Adipocyte (in vitro differentiated cells): ENCODE measurements at regions not wholly inside any gene's neighbourhood (a gene's known extent, or its start where the extent isn't known, plus 50 kb on each side); places are given as distances from the start of the nearest gene placed in this dataset.

ENCODE experiments used
- DNase-seq: peaks from one replicate; pipeline ENCODE4 v3.0.0-alpha.2; 2015; ENCODE audit warnings: low read depth
- H3K27me3 ChIP-seq: replicated peaks from 2 replicates; pipeline ENCODE4 v1.7.0; 2013; ENCODE audit warnings: mild to moderate bottlenecking, low read length, moderate library complexity; ENCODE audit not compliant: control insufficient read depth, insufficient read depth
- H3K36me3 ChIP-seq: 2 replicates; pipeline ENCODE4 v1.7.0; 2013; ENCODE audit warnings: low read length, mild to moderate bottlenecking, moderate library complexity; ENCODE audit not compliant: control insufficient read depth, insufficient read depth, severe bottlenecking
- H3K4me1 ChIP-seq: 2 replicates; pipeline ENCODE4 v1.7.0; 2013; ENCODE audit warnings: mild to moderate bottlenecking, low read length, moderate library complexity; ENCODE audit not compliant: control insufficient read depth, insufficient read depth
- H3K4me3 ChIP-seq: 2 replicates; pipeline ENCODE4 v1.7.0; 2013; ENCODE audit warnings: mild to moderate bottlenecking, low read length, moderate library complexity
- H3K9ac ChIP-seq: 2 replicates; pipeline ENCODE4 v1.7.0; 2013; ENCODE audit warnings: mild to moderate bottlenecking, low read length, moderate library complexity
- H3K9me3 ChIP-seq: 2 replicates; pipeline ENCODE4 v1.7.0; 2013; ENCODE audit warnings: mild to moderate bottlenecking, low read length, moderate library complexity; ENCODE audit not compliant: control insufficient read depth

DNA sequence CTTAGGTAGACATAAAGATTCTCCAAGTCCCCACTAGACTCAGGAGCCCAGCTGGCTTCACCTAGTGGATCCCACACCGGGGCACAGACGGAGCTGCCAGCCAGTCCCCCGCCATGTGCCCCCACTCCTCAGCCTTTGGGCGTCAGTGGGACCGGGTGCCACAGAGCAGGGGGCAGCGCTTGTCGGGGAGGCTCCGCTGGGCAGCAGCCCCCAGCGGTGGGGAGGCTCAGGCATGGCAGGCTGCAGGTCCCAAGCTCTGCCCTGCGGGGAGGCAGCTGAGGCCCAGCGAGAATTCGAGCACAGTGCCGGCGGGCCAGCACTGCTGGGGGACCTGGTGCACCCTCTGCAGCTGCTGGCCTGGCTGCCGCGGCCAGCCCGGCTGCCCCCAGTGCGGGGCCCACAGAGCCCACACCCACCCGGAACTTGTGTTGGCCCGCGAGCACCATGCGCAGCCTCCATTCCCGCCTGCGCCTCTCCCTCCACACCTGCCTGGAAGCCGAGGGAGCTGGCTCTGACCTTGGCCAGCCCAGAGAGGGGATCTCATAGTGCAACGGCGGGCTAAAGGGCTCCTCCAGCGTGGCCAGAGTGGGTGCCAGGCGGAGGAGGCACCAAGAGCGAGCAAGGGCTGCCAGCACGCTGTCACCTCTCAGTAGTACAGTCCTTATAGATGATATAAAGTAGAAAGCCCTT, 390.7 kb downstream of the PLK2 start:
- Histone ChIP-seq H3K36me3 (no peaks in the 10 kb centered on the region), H3K27me3 (no peaks in the 10 kb centered on the region), H3K9ac (no peak overlapping the region)

DNA sequence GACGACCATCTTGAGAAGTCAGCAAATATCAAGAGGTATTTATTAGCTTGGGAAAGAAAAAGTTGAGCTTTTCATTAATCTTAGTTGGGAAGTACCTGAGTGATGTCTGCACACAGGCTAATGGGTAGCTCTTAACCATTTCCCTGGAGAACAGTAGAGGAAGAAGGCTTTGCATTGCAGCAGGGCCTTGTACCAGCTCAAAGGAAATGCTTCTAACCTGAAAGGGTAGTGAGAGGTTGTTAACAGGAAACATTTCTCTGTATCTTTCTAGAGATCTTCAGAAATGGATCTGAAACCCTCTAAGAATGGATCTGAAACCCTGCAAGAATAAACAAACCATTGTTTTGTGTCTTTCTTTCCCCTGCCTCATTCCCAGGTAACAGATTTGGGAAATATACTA, 393.3 kb downstream of the PLK2 start:
- DNase-seq = no peak
- Histone ChIP-seq H3K4me3 (no peak overlapping the region), H3K9me3 (no peaks in the 10 kb centered on the region), H3K9ac (no peak overlapping the region), H3K4me1 (no peaks in the 10 kb centered on the region), H3K36me3 (no peaks in the 10 kb centered on the region), H3K27me3 (no peaks in the 10 kb centered on the region)

More for the DNA sequence above, 390.7 kb downstream of the PLK2 start:
- Histone ChIP-seq H3K4me3 (no peak overlapping the region), H3K9me3 (no peaks in the 10 kb centered on the region), H3K4me1 (peaks cover 1% of the 10 kb centered on the region)
- DNase-seq = no peak

DNA sequence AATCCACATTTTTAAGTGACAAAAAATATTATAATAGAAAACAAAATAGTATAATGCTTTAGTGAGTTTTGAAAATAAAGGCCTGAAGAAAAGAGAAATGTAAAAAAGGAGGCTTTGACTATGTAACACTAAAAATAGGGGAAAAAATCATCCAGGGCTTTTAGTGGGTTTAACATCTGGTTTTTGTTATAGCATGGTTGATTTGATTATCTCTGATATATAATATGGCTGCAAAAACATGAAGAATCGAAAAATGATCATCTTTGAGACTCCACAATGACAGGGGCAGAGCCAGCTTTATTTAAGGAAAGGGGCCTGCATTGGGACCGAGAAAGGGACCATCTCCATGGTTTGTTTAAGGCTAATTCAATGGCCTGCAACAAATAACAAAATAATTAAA, 393.8 kb downstream of the PLK2 start:
- Histone ChIP-seq H3K9me3 (no peaks in the 10 kb centered on the region), H3K4me3 (no peak overlapping the region), H3K9ac (no peak overlapping the region), H3K4me1 (peaks cover 5% of the 10 kb centered on the region), H3K27me3 (no peaks in the 10 kb centered on the region), H3K36me3 (no peaks in the 10 kb centered on the region)
- DNase-seq = peak; percentile 40

DNA sequence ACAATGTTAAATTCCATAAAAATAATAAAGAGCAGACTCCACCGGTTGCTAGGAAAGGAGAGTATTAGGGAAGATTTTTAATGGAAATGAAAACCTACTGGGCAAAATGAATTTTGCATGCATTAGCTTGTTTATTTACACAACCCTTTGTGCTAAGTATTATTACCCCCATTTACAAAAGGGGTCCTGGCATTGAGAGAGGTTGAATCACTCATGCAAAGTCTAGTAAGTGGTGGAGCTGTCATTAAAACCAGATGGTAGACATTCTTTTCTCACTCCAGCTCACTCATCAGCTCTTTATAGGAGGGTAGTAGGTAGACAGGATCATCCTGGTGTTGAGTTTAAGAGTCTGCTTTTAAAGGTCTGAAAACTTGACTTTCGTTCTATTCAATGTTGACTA, 395.1 kb downstream of the PLK2 start:
- H3K4me3 ChIP-seq = no peak overlapping the region
- H3K9me3 ChIP-seq = no peaks in the 10 kb centered on the region
- no peak overlapping the region for H3K9ac ChIP-seq
- H3K27me3 ChIP-seq = no peaks in the 10 kb centered on the region
- no peaks in the 10 kb centered on the region for H3K36me3 ChIP-seq
- peak; percentile 5 for DNase-seq
- peaks cover 8% of the 10 kb centered on the region for H3K4me1 ChIP-seq

DNA sequence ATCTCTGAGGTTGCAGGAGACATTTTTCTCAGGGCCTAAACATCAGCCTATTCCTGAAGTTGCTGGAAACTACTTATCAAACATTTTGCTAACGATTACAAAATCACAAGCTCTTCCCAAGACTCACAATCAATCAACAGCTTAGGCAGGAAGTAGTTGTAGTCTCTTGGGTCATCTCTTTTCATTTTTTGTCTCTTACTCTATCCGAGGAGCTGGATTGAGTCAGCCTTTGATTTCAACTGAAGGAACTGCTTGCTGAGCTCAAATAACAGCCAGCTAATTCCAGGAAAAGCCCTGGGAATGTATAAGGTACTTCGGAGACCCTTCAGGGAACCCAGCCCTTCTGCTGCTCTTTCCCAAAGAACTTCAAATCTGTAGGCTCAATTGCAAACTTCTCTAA, 398.9 kb downstream of the PLK2 start:
- DNase-seq = peak; percentile 42
- no peak overlapping the region for H3K4me3 ChIP-seq

DNA sequence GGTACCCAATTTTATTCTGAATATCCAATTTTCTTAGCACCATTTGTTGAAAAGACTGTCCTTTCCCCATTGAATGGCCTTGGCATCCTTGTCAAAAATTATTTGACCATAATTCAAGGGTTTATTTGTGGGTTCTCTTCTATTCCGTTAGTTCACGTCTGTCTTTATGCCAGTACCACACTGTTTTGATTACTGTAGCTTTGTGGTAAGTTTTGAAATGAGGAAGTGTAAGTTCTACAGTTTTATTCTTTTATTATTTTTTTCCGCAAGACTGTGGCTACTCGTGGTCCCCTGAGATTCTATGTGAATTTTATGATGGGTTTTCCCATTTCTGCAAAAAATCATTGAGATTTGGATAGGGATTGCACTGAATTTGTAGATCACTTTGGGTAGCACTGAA, 402.6 kb downstream of the PLK2 start:
- DNase-seq = no peak
- no peak overlapping the region for H3K9ac ChIP-seq
- no peak overlapping the region for H3K4me3 ChIP-seq
- H3K9me3 ChIP-seq = peaks cover 6% of the 10 kb centered on the region
- H3K4me1 ChIP-seq = peaks cover 8% of the 10 kb centered on the region
- no peaks in the 10 kb centered on the region for H3K27me3 ChIP-seq
- no peaks in the 10 kb centered on the region for H3K36me3 ChIP-seq

More for the DNA sequence above, 398.9 kb downstream of the PLK2 start:
- H3K36me3 ChIP-seq = no peaks in the 10 kb centered on the region
- H3K4me1 ChIP-seq = peaks cover 8% of the 10 kb centered on the region
- no peaks in the 10 kb centered on the region for H3K27me3 ChIP-seq
- H3K9ac ChIP-seq = no peak overlapping the region
- H3K9me3 ChIP-seq = peaks cover 6% of the 10 kb centered on the region

DNA sequence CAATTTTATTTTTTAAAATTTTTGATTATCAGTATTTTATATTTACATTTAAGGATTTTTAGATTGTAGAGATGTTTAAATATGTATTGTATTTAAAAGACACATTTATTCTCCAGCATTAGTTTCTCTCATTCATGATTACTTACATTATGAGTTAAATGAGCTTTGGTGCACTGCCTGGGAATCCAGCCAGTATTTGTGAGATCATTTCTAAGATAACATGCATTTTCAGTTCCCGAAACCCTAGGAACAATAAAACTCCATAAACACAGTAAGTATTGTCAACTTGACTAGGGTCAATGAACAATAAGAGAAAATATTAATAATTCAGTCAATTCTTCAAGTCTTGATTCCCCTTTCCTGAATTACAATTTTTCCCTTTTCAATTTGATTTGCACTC, 403.3 kb downstream of the PLK2 start:
- Histone ChIP-seq H3K9me3 (peaks cover 6% of the 10 kb centered on the region), H3K27me3 (no peaks in the 10 kb centered on the region), H3K4me1 (peaks cover 8% of the 10 kb centered on the region), H3K9ac (no peak overlapping the region), H3K4me3 (no peak overlapping the region), H3K36me3 (no peaks in the 10 kb centered on the region)
- DNase-seq = no peak

DNA sequence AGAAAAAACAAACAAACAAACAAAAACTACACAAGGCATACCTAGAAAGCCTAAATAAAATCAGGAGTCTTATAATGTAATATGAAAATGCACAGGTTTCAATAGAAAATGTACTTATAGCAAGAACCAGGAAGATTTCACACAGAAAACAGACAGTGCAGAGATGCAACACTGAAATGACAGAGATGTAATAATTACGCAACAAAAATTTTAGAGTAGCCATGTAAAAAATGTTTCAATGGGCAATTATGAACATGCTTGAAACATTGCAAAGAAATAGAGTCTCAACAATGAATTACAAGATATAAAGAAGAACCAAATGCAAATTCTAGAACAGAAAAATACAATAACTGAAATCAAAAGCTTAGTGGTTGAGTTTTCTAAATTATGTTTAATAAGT, 405.9 kb downstream of the PLK2 start:
- Histone ChIP-seq H3K9ac (no peak overlapping the region), H3K4me1 (no peaks in the 10 kb centered on the region), H3K27me3 (no peaks in the 10 kb centered on the region), H3K36me3 (no peaks in the 10 kb centered on the region), H3K4me3 (no peak overlapping the region), H3K9me3 (peaks cover 6% of the 10 kb centered on the region)
- no peak for DNase-seq

DNA sequence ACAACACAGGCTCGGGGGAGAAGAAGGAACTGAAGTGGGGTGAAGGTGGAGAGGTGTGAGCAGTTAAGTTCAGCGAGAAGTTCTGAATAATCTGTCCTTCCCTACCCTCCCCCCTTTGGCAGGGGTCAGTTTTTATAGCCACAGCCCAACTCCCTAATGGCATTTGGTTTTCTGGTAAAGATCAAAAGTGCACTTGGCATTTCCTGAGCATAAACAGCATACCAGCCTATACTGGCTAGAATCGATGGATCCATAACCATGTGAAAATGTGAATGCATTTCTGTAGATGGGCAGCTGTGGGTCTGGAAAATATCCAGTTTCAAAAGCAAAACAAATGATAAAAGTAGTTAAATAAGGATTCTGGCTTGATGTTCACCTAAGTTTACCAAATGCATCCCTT, 410.9 kb downstream of the PLK2 start:
- H3K4me3 ChIP-seq = no peak overlapping the region
- no peaks in the 10 kb centered on the region for H3K9me3 ChIP-seq
- H3K9ac ChIP-seq = no peak overlapping the region
- no peaks in the 10 kb centered on the region for H3K4me1 ChIP-seq
- DNase-seq = no peak
- no peaks in the 10 kb centered on the region for H3K36me3 ChIP-seq
- no peaks in the 10 kb centered on the region for H3K27me3 ChIP-seq

DNA sequence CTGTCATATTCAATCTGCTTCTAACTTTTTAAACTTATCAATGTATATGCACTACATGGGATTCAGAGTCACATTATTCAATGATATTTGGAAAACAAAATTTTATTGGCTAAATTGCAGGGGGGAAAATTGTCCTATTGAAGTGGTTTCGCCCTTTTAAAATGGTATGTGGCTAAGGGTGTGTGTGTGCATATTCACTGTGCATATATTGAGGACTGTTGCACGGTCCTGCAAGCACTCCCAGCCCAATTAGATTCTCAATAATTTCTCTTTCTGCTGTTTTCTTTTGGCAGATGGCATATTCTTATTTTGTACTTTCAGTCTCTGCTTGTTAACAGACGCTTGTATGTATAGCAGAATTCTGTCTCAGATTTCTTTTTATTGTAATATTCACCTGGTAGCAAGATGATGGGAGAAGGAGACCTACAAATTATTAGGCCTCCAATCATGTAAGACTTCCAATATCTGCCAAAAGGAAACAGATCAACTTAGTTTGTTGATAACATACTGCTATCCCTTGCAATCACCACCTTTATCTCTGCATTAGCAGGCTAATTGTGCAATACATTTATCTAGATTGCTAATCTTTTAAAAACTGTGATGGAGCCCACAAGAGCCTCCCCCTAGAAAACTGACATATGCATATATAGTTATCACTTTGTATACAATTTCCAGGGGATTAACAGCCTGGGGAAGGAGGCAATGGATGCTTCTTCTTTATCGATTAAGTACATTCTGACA, 411.5 kb downstream of the PLK2 start:
- H3K36me3 ChIP-seq = no peaks in the 10 kb centered on the region
- no peaks in the 10 kb centered on the region for H3K27me3 ChIP-seq
- H3K9ac ChIP-seq = no peak overlapping the region
- no peak for DNase-seq
- H3K4me3 ChIP-seq = no peak overlapping the region
- H3K4me1 ChIP-seq = no peaks in the 10 kb centered on the region
- H3K9me3 ChIP-seq = no peaks in the 10 kb centered on the region

DNA sequence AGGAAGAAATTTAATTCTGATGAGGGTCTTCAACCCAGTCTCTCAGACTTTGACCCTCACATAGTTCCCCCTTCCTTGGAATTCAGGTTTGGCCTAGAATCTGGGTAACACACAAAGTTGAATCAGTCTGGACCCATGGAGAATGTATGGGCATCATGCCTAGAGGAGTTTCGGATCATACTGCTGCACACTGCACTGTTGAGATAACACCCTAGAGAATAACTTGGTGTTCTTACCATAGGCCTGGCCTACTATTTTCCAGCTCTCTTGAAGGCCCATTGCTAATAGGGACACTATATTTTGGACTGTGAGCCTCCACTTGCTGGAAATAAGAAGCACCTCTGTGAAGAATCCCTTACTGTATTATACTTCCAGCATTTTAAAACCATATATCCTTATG, 413.5 kb downstream of the PLK2 start:
- H3K4me3 ChIP-seq = no peak overlapping the region
- H3K9ac ChIP-seq = no peak overlapping the region
- H3K9me3 ChIP-seq = no peaks in the 10 kb centered on the region
- no peaks in the 10 kb centered on the region for H3K36me3 ChIP-seq
- H3K4me1 ChIP-seq = no peaks in the 10 kb centered on the region
- no peak for DNase-seq
- no peaks in the 10 kb centered on the region for H3K27me3 ChIP-seq
